HG03571 (cell line): ENCODE measurements at regions not wholly inside any gene's neighbourhood (a gene's known extent, or its start where the extent isn't known, plus 50 kb on each side); places are given as distances from the start of the nearest gene placed in this dataset.

Source experiments
- ATAC-seq: cut with Tn5 transposase; IDR thresholded peaks from one replicate; pipeline ENCODE4 v1.9.1; 2021; ENCODE audit not compliant: unreplicated experiment

GRCh38 chr4:141576585-141577110 lies 59.7 kb upstream of the IL15 start:
- no peak for ATAC-seq

- ATAC-seq = no peak
These were observed 57.9 kb upstream of the IL15 start for GRCh38 chr4:141578451-141578850.

- ATAC-seq = no peak
These were observed 55.9 kb upstream of the IL15 start for GRCh38 chr4:141580523-141580922.
